ENCODE measurements at regions not wholly inside any gene's neighbourhood (a gene's known extent, or its start where the extent isn't known, plus 50 kb on each side); places are given as distances from the start of the nearest gene placed in this dataset.
A peak's percentile ranks its signal among the peaks of the same experiment; 100 is the strongest.

DNA sequence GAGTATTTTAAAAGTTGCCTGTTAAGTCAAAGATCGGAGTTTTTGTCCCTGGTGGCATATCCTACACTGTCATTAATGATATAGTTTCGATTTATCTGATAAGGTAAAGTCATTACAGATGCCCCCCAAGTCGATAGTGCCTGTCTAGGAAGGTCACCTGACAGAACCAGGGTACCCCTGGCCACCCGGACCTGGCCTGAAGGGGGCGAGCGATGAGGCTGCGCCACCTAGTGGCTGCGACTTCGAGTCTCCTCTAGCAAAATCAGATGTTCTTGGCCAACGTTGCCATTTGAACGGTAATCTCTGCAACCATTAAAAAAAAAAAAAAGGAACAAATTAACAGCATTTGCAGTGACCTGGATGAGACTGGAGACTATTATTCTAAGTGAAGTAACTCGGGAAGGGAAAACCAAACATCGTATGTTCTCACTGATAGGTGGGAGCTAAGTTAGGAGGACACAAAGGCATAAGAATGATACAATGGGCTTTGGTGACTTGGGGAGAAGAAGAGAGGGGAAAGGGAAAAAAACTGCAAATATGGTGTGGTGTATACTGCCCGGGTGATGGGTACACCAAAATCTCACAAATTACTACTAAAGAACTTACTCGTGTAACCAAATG lies 565.1 kb downstream of the LIG4 start:
- Histone ChIP-seq H3K4me1 (ENCODE audit: control insufficient read depth, extremely low read depth, insufficient read depth, low read length) (peaks cover 4% of the 10 kb centered on the region), H3K9me1 (replicated peaks; ENCODE audit: control insufficient read depth, extremely low read depth, insufficient read depth, low read length) (no peaks in the 10 kb centered on the region), H3K27ac (ENCODE audit: insufficient read depth, low read depth, low read length) (no peak overlapping the region), H3K9me3 (replicated peaks; ENCODE audit: control insufficient read depth, insufficient read depth, low read length) (no peaks in the 10 kb centered on the region), H2AFZ (ENCODE audit: low read depth, low read length) (no peak overlapping the region), H3K4me2 (ENCODE audit: insufficient read depth, low read length) (no peak overlapping the region), H3K36me3 (ENCODE audit: control insufficient read depth in 2 of 2, extremely low read depth in 1 of 2, insufficient read depth in 2 of 2, low read length in 2 of 2) (no peaks in the 10 kb centered on the region), H3K27me3 (ENCODE audit: control insufficient read depth in 2 of 2, insufficient read depth in 2 of 2, low read length in 2 of 2) (no peaks in the 10 kb centered on the region), H3K4me3 (replicated peaks in 1 of 3; ENCODE audit: insufficient read depth in 1 of 3, low read depth in 1 of 3, low read length in 3 of 3) (no peak overlapping the region), H3K9ac (replicated peaks; ENCODE audit: extremely low read depth, insufficient read depth, low read length) (no peak overlapping the region), H3K79me2 (ENCODE audit: control insufficient read depth, insufficient read depth, low read length) (no peaks in the 10 kb centered on the region), H4K20me1 (replicated peaks; ENCODE audit: control insufficient read depth, extremely low read depth, insufficient read depth, low read length) (no peaks in the 10 kb centered on the region)
- TF ChIP-seq GATA2 (IDR thresholded peaks at IDR 0.05; ENCODE audit: insufficient read depth, insufficient read length, low read depth, low read length), result no peak
- TF ChIP-seq, protein P1, sequence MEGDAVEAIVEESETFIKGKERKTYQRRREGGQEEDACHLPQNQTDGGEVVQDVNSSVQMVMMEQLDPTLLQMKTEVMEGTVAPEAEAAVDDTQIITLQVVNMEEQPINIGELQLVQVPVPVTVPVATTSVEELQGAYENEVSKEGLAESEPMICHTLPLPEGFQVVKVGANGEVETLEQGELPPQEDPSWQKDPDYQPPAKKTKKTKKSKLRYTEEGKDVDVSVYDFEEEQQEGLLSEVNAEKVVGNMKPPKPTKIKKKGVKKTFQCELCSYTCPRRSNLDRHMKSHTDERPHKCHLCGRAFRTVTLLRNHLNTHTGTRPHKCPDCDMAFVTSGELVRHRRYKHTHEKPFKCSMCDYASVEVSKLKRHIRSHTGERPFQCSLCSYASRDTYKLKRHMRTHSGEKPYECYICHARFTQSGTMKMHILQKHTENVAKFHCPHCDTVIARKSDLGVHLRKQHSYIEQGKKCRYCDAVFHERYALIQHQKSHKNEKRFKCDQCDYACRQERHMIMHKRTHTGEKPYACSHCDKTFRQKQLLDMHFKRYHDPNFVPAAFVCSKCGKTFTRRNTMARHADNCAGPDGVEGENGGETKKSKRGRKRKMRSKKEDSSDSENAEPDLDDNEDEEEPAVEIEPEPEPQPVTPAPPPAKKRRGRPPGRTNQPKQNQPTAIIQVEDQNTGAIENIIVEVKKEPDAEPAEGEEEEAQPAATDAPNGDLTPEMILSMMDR (IDR thresholded peaks at IDR 0.05; ENCODE audit: extremely low read depth in 1 of 2, insufficient read depth in 1 of 2, low read depth in 1 of 2, low read length in 2 of 2), result peak; percentile 82 to 93
- peak; percentile 37 for FAIRE-seq
- ChIA-PET POLR2A (interaction anchor here (1.0 kb wide), 1 partner anchor 199 kb away, joined by 3 read pairs; no protein-coding TSS in a partner anchor), CTCF (interaction anchor here (0.6 to 3.6 kb wide), 49 partner anchors 8 to 447 kb away, joined by 3 to 41 read pairs (median 4); a partner anchor contains a TSS)
- intact Hi-C loops (cut with micrococcal nuclease) (loop anchor here (1.0 to 10.0 kb wide), 7 partner anchors 199 to 505 kb away; no protein-coding TSS in a partner anchor), dilution Hi-C loops (cut with MboI; ENCODE audit: extremely low pct_ligation_motif_present, low sequenced_read_pairs) (no loop called here)
- DNase-seq (ENCODE audit: low read depth, low spot score), result peak; percentile 78
- no TSS peak for BruUV-seq (replicated peaks)

DNA sequence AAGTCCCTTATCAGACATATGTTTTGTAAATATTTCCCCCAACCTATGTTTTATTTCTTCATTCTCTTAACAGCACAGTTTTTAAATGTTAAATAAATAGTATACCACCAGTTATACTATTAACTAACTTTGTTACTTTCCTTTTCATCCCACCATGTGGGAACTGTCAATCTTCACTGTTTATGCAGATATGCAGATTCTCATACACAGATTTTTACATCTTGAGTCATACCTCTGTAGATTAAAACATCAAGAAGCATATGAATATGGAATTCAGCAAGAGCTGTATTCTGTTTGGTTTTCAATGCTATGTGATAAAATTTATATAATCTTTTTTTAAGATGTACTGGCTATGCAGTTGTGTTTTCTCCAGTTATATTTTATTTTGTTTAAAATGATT lies 566.3 kb downstream of the LIG4 start:
- H3K36me3 ChIP-seq (ENCODE audit: control insufficient read depth in 2 of 2, extremely low read depth in 1 of 2, insufficient read depth in 2 of 2, low read length in 2 of 2), result no peaks in the 10 kb centered on the region
- H3K27ac ChIP-seq (ENCODE audit: insufficient read depth, low read depth, low read length), result no peak overlapping the region
- H3K9ac ChIP-seq (replicated peaks; ENCODE audit: extremely low read depth, insufficient read depth, low read length), result no peak overlapping the region
- dilution Hi-C loops (cut with MboI; ENCODE audit: extremely low pct_ligation_motif_present, low sequenced_read_pairs) (no loop called here), intact Hi-C loops (cut with micrococcal nuclease) (no loop called here)
- H3K9me3 ChIP-seq (replicated peaks; ENCODE audit: control insufficient read depth, insufficient read depth, low read length), result no peaks in the 10 kb centered on the region
- no TSS peak for BruUV-seq (replicated peaks)
- H3K4me2 ChIP-seq (ENCODE audit: insufficient read depth, low read length), result no peak overlapping the region
- no peaks in the 10 kb centered on the region for H3K9me1 ChIP-seq (replicated peaks; ENCODE audit: control insufficient read depth, extremely low read depth, insufficient read depth, low read length)
- no peaks in the 10 kb centered on the region for H4K20me1 ChIP-seq (replicated peaks; ENCODE audit: control insufficient read depth, extremely low read depth, insufficient read depth, low read length)
- H3K27me3 ChIP-seq (ENCODE audit: control insufficient read depth in 2 of 2, insufficient read depth in 2 of 2, low read length in 2 of 2), result no peaks in the 10 kb centered on the region
- H3K4me1 ChIP-seq (ENCODE audit: control insufficient read depth, extremely low read depth, insufficient read depth, low read length), result peaks cover 4% of the 10 kb centered on the region
- no peak for DNase-seq (ENCODE audit: low read depth, low spot score)
- H2AFZ ChIP-seq (ENCODE audit: low read depth, low read length), result no peak overlapping the region
- H3K79me2 ChIP-seq (ENCODE audit: control insufficient read depth, insufficient read depth, low read length), result no peaks in the 10 kb centered on the region
- TF ChIP-seq, protein P1 (IDR thresholded peaks at IDR 0.05; ENCODE audit: extremely low read depth in 1 of 2, insufficient read depth in 1 of 2, low read depth in 1 of 2, low read length in 2 of 2), result no peak
- TF ChIP-seq, protein P2, sequence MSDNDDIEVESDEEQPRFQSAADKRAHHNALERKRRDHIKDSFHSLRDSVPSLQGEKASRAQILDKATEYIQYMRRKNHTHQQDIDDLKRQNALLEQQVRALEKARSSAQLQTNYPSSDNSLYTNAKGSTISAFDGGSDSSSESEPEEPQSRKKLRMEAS (IDR thresholded peaks at IDR 0.05; ENCODE audit: insufficient read depth, insufficient read length), result no peak
- TF ChIP-seq EZH2 (IDR thresholded peaks at IDR 0.05; ENCODE audit: borderline replicate concordance, low read depth, low read length, severe bottlenecking) (no peak), JUN (IDR thresholded peaks at IDR 0.05; ENCODE audit: borderline replicate concordance, insufficient read depth, insufficient read length, low read depth) (no peak), POLR2A (IDR thresholded peaks at IDR 0.05; ENCODE audit: low read depth, low read length) (no peak), POLR2AphosphoS5 (IDR thresholded peaks at IDR 0.05; ENCODE audit: insufficient read depth, low read depth, low read length) (no peak), FOS (IDR thresholded peaks at IDR 0.05; ENCODE audit: borderline replicate concordance, insufficient read depth, low read length) (no peak), GATA2 (IDR thresholded peaks at IDR 0.05; ENCODE audit: insufficient read depth, insufficient read length, low read depth, low read length) (no peak), MYC (IDR thresholded peaks at IDR 0.05; ENCODE audit: low read depth, low read length) (no peak)
- ChIA-PET POLR2A (no interaction called here), CTCF (interaction anchor here (0.5 to 3.6 kb wide), 34 partner anchors 8 to 446 kb away, joined by 3 to 41 read pairs (median 4); a partner anchor contains a TSS)
- FAIRE-seq, result no peak
- H3K4me3 ChIP-seq (replicated peaks in 1 of 3; ENCODE audit: insufficient read depth in 1 of 3, low read depth in 1 of 3, low read length in 3 of 3), result no peak overlapping the region
